ENCODE measurements at regions not wholly inside any gene's neighbourhood (a gene's known extent, or its start where the extent isn't known, plus 50 kb on each side); places are given as distances from the start of the nearest gene placed in this dataset.
A peak's percentile ranks its signal among the peaks of the same experiment; 100 is the strongest.

DNA sequence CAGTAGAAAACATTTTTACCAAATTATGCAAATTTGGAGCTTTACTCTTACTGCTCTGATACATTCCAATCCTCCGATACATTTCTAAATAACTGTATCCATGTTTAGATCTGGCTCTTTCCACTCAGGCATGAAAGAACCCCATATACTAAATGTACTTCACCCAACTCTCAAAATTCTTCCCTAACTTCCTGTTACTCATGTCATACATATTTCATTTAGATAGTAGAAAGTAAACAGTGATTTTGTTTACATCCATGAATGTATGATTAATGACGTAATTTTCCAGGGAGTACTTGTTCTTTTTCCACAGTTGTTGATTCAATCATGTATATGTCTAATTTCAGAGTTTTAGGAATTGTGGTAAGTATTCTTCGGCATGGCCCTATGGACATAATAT, 1426.5 kb upstream of the C9orf72 start:
- Histone ChIP-seq H3K79me2 (ENCODE audit: insufficient read depth, low read length) (no peaks in the 10 kb centered on the region), H3F3A (ENCODE audit: insufficient read depth, low read length) (no peaks in the 10 kb centered on the region), H3K4me2 (ENCODE audit: low read length) (no peak overlapping the region), H3K9me3 (ENCODE audit: low read length) (no peaks in the 10 kb centered on the region), H3K4me1 (ENCODE audit: insufficient read depth, low read length, severe bottlenecking) (no peaks in the 10 kb centered on the region), H3K27ac (ENCODE audit: low read depth, low read length, poor library complexity, severe bottlenecking) (no peak overlapping the region), H2AFZ (ENCODE audit: low read length) (no peak overlapping the region), H3K9ac (ENCODE audit: low read length) (no peak overlapping the region), H3K27me3 (ENCODE audit: insufficient read depth, low read length) (no peaks in the 10 kb centered on the region), H3K4me3 (ENCODE audit: low read depth, low read length, poor library complexity, severe bottlenecking) (no peak overlapping the region), H3K9me2 (ENCODE audit: low read depth, low read length) (no peaks in the 10 kb centered on the region), H3K36me3 (ENCODE audit: insufficient read depth, low read length) (no peaks in the 10 kb centered on the region), H4K20me1 (ENCODE audit: insufficient read depth, low read length) (no peaks in the 10 kb centered on the region)
- no peak for TF ChIP-seq EZH2 (IDR thresholded peaks at IDR 0.05; ENCODE audit: borderline replicate concordance, low read length)
- TF ChIP-seq, protein P1, sequence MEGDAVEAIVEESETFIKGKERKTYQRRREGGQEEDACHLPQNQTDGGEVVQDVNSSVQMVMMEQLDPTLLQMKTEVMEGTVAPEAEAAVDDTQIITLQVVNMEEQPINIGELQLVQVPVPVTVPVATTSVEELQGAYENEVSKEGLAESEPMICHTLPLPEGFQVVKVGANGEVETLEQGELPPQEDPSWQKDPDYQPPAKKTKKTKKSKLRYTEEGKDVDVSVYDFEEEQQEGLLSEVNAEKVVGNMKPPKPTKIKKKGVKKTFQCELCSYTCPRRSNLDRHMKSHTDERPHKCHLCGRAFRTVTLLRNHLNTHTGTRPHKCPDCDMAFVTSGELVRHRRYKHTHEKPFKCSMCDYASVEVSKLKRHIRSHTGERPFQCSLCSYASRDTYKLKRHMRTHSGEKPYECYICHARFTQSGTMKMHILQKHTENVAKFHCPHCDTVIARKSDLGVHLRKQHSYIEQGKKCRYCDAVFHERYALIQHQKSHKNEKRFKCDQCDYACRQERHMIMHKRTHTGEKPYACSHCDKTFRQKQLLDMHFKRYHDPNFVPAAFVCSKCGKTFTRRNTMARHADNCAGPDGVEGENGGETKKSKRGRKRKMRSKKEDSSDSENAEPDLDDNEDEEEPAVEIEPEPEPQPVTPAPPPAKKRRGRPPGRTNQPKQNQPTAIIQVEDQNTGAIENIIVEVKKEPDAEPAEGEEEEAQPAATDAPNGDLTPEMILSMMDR (IDR thresholded peaks at IDR 0.05; ENCODE audit: low read length): no peak

DNA sequence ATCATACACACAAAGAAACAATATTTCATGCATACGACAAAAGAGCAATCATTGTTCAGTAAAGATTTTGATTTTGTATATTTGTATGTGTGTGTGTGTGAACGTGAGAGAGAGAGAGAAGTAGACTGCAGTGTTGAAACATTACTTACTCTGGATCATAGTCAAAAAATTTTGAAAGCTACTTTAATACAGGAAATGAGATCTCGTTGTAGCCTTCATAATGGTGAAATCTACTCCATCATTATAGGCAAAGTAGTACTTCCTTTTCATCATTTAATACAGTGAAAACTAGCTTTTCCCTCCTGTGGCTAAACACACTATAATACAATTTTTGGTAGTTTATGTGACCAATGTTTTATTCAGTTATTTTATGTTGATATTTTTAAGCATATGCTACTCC, 1427.7 kb upstream of the C9orf72 start:
- Histone ChIP-seq H3K27me3 (ENCODE audit: insufficient read depth, low read length) (no peaks in the 10 kb centered on the region), H2AFZ (ENCODE audit: low read length) (peak overlapping the region; percentile 83; the same call in 1 of the 2 replicates), H3K4me1 (ENCODE audit: insufficient read depth, low read length, severe bottlenecking) (no peaks in the 10 kb centered on the region), H3K9me3 (ENCODE audit: low read length) (no peaks in the 10 kb centered on the region), H3K9ac (ENCODE audit: low read length) (no peak overlapping the region), H3K79me2 (ENCODE audit: insufficient read depth, low read length) (no peaks in the 10 kb centered on the region), H3K4me2 (ENCODE audit: low read length) (no peak overlapping the region), H4K20me1 (ENCODE audit: insufficient read depth, low read length) (no peaks in the 10 kb centered on the region), H3K36me3 (ENCODE audit: insufficient read depth, low read length) (no peaks in the 10 kb centered on the region), H3F3A (ENCODE audit: insufficient read depth, low read length) (no peaks in the 10 kb centered on the region), H3K27ac (ENCODE audit: low read depth, low read length, poor library complexity, severe bottlenecking) (no peak overlapping the region), H3K4me3 (ENCODE audit: low read depth, low read length, poor library complexity, severe bottlenecking) (no peak overlapping the region), H3K9me2 (ENCODE audit: low read depth, low read length) (no peaks in the 10 kb centered on the region)
- TF ChIP-seq, protein P1 (IDR thresholded peaks at IDR 0.05; ENCODE audit: low read length): no peak
- TF ChIP-seq EZH2 (IDR thresholded peaks at IDR 0.05; ENCODE audit: borderline replicate concordance, low read length): no peak

DNA sequence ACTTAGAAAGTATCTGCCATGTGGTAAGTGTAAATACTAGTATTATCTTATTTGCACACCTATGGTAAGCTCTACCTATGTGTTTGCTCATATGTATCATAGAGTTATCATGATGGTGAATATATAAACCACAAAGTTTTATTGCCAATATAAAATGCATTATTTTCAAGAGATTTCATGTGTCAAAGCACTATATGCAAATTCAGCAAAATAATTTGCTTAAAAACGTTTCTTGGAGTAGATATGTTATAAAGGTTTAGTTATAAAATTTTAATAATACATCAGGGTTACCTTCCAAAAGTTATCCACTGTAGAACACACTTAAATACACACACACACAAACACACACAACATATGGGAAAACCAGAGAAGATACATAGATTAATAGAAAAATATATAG, 1431.7 kb upstream of the C9orf72 start:
- no peaks in the 10 kb centered on the region for H3K9me2 ChIP-seq (ENCODE audit: low read depth, low read length)
- H3K27ac ChIP-seq (ENCODE audit: low read depth, low read length, poor library complexity, severe bottlenecking): no peak overlapping the region
- H3K36me3 ChIP-seq (ENCODE audit: insufficient read depth, low read length): no peaks in the 10 kb centered on the region
- H3F3A ChIP-seq (ENCODE audit: insufficient read depth, low read length): no peaks in the 10 kb centered on the region
- H3K27me3 ChIP-seq (ENCODE audit: insufficient read depth, low read length): no peaks in the 10 kb centered on the region
- no peak overlapping the region for H3K4me3 ChIP-seq (ENCODE audit: low read depth, low read length, poor library complexity, severe bottlenecking)
- H4K20me1 ChIP-seq (ENCODE audit: insufficient read depth, low read length): no peaks in the 10 kb centered on the region
- H3K9ac ChIP-seq (ENCODE audit: low read length): no peak overlapping the region
- H3K79me2 ChIP-seq (ENCODE audit: insufficient read depth, low read length): no peaks in the 10 kb centered on the region
- no peak overlapping the region for H3K4me2 ChIP-seq (ENCODE audit: low read length)
- H3K9me3 ChIP-seq (ENCODE audit: low read length): no peaks in the 10 kb centered on the region
- H2AFZ ChIP-seq (ENCODE audit: low read length): no peak overlapping the region
- H3K4me1 ChIP-seq (ENCODE audit: insufficient read depth, low read length, severe bottlenecking): no peaks in the 10 kb centered on the region
- TF ChIP-seq, protein P1 (IDR thresholded peaks at IDR 0.05; ENCODE audit: low read length): no peak
- TF ChIP-seq EZH2 (IDR thresholded peaks at IDR 0.05; ENCODE audit: borderline replicate concordance, low read length): no peak
